ENCODE measurements at regions not wholly inside any gene's neighbourhood (a gene's known extent, or its start where the extent isn't known, plus 50 kb on each side); places are given as distances from the start of the nearest gene placed in this dataset.

- Histone ChIP-seq H3K4me3 (no peak overlapping the region), H3K4me1 (no peaks in the 10 kb centered on the region), H3K36me3 (no peaks in the 10 kb centered on the region), H3K9me3 (no peaks in the 10 kb centered on the region), H3K27me3 (no peaks in the 10 kb centered on the region), H3K27ac (no peak overlapping the region)
- no peak for DNase-seq
- intact Hi-C loops (cut with DNase I; ENCODE audit: low total_unique reads) = no loop called here
- WGBS, 2 donors (ENCODE audit: low coverage in 1 of 2) = 51% methylated on average over 3 of the region's 3 CpGs; no CpG with 5 or more reads in 1 of the 2 donors
- TF ChIP-seq POLR2AphosphoS5 (IDR thresholded peaks at IDR 0.05) (no peak), POLR2A (IDR thresholded peaks at IDR 0.05) (no peak), EP300 (IDR thresholded peaks at IDR 0.05; ENCODE audit: low read depth) (no peak)
- TF ChIP-seq, protein P1, sequence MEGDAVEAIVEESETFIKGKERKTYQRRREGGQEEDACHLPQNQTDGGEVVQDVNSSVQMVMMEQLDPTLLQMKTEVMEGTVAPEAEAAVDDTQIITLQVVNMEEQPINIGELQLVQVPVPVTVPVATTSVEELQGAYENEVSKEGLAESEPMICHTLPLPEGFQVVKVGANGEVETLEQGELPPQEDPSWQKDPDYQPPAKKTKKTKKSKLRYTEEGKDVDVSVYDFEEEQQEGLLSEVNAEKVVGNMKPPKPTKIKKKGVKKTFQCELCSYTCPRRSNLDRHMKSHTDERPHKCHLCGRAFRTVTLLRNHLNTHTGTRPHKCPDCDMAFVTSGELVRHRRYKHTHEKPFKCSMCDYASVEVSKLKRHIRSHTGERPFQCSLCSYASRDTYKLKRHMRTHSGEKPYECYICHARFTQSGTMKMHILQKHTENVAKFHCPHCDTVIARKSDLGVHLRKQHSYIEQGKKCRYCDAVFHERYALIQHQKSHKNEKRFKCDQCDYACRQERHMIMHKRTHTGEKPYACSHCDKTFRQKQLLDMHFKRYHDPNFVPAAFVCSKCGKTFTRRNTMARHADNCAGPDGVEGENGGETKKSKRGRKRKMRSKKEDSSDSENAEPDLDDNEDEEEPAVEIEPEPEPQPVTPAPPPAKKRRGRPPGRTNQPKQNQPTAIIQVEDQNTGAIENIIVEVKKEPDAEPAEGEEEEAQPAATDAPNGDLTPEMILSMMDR (IDR thresholded peaks at IDR 0.05) = no peak
- in situ Hi-C loops (cut with MboI; ENCODE audit: low pct_ligation_motif_present in 1 of 4, low pct_unique_long_range_greater_than_20kb in 1 of 4, low sequenced_read_pairs in 3 of 4) = no loop called here
Measured at GRCh38 chr2:235194836-235195235, 243.0 kb downstream of the SH3BP4 start.

DNA sequence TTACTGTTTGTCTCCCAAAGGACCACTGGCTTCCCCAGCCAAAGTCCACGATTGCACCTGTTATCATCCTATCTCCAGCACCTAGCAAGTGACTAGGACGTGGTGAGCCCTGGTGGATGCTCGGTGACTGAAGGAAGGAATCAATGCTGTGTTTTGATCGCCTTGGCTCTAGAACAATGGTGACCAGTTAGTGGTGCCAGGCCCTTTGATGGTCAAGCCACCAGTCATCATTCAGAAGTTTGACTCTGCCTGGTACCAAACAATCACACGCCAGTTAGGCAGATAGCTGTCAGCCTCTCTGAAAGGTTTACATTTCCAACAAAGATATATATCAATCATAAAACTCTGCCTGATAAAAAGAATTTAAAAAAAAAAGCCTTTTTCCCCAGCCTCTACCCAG, 244.1 kb downstream of the SH3BP4 start:
- Histone ChIP-seq H3K9me3 (no peaks in the 10 kb centered on the region), H3K4me1 (no peaks in the 10 kb centered on the region), H3K27ac (no peak overlapping the region), H3K36me3 (no peaks in the 10 kb centered on the region), H3K4me3 (no peak overlapping the region), H3K27me3 (no peaks in the 10 kb centered on the region)
- DNase-seq = no peak
- in situ Hi-C loops (cut with MboI; ENCODE audit: low pct_ligation_motif_present in 1 of 4, low pct_unique_long_range_greater_than_20kb in 1 of 4, low sequenced_read_pairs in 3 of 4) (no loop called here), intact Hi-C loops (cut with DNase I; ENCODE audit: low total_unique reads) (no loop called here)
- TF ChIP-seq EP300 (IDR thresholded peaks at IDR 0.05; ENCODE audit: low read depth) (no peak), POLR2AphosphoS5 (IDR thresholded peaks at IDR 0.05) (no peak), POLR2A (IDR thresholded peaks at IDR 0.05) (no peak)
- TF ChIP-seq, protein P1 (IDR thresholded peaks at IDR 0.05) = no peak
- 81 to 83% methylated on average over 3 to 5 of the region's 5 CpGs for WGBS, 2 donors (ENCODE audit: low coverage in 1 of 2)

DNA sequence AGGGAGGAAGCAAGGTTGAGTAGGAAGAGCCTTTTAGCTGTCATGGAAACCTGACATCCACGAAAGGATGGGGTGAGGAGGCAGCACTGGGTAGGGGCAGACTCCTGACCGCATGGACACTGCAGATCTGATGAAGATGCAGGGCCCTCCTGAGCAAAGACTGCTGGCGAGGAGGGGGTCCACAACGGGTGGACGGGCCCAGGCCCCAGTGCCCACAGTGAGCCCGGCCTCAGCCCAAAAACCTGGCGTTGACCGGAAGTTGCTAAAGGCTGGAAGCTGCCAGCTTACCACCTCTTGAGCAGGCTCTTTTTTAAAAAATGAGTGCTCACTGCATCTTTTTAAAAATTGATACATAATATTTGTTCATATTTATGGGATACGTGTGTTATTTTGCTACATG, 247.3 kb downstream of the SH3BP4 start:
- intact Hi-C loops (cut with DNase I; ENCODE audit: low total_unique reads) = no loop called here
- Histone ChIP-seq H3K4me3 (no peak overlapping the region), H3K9me3 (no peaks in the 10 kb centered on the region), H3K4me1 (no peaks in the 10 kb centered on the region), H3K27ac (no peak overlapping the region), H3K27me3 (no peaks in the 10 kb centered on the region), H3K36me3 (no peaks in the 10 kb centered on the region)
- DNase-seq = no peak
- in situ Hi-C loops (cut with MboI; ENCODE audit: low pct_ligation_motif_present in 1 of 4, low pct_unique_long_range_greater_than_20kb in 1 of 4, low sequenced_read_pairs in 3 of 4) = no loop called here
- WGBS, 2 donors (ENCODE audit: low coverage in 1 of 2) = 91 to 93% methylated on average over 6 to 9 of the region's 9 CpGs
- TF ChIP-seq EP300 (IDR thresholded peaks at IDR 0.05; ENCODE audit: low read depth) (no peak), POLR2A (IDR thresholded peaks at IDR 0.05) (no peak), POLR2AphosphoS5 (IDR thresholded peaks at IDR 0.05) (no peak)
- TF ChIP-seq, protein P1 (IDR thresholded peaks at IDR 0.05) = no peak

DNA sequence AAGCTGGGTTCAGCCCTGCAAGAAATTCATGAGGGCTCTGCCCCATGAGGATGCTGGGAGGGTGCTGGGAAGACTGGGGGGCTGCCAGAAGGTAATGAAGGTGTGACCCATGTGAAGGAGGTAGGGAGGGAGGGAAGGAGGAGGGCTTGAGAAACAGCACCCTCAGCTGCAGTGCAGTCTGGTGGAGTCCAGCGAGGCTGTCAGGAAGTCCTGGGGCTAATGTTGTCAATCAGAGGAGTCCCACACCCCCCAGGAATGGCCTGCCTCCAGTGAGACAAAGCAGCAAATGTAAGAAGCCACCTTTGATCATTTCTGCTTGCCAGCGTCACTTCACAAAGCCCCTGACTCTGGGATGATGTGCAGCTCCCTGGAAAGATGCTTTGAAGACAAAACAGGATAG, 248.4 kb downstream of the SH3BP4 start:
- TF ChIP-seq, protein P1 (IDR thresholded peaks at IDR 0.05) = no peak
- no peak for DNase-seq
- Histone ChIP-seq H3K36me3 (no peaks in the 10 kb centered on the region), H3K4me1 (no peaks in the 10 kb centered on the region), H3K27ac (no peak overlapping the region), H3K9me3 (no peaks in the 10 kb centered on the region), H3K4me3 (no peak overlapping the region), H3K27me3 (no peaks in the 10 kb centered on the region)
- in situ Hi-C loops (cut with MboI; ENCODE audit: low pct_ligation_motif_present in 1 of 4, low pct_unique_long_range_greater_than_20kb in 1 of 4, low sequenced_read_pairs in 3 of 4) = no loop called here
- intact Hi-C loops (cut with DNase I; ENCODE audit: low total_unique reads) = no loop called here
- 50% methylated on average over 2 of the region's 2 CpGs; no CpG with 5 or more reads in 1 of the 2 donors for WGBS, 2 donors (ENCODE audit: low coverage in 1 of 2)
